ENCODE measurements at regions not wholly inside any gene's neighbourhood (a gene's known extent, or its start where the extent isn't known, plus 50 kb on each side); places are given as distances from the start of the nearest gene placed in this dataset.

DNA sequence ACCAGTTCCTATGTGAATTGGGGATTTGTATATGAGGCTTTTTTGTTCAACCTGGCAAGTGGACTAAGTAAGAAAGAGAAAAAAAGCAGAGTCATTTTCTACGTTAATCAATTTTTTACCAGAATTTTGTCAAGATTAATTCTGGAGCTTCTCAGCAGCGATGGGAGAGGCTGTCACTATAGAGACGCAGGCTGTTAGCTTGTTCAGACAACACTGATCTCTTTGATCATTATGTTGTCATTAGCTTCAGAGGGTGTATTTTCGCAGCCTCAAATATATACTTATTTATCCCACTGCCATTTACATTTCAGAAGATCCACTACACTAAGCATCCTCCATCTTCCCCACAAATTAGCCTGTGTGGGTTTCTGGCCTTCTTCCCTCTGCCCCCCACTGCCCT lies 196.7 kb upstream of the PFKP start:
- H3K4me3 ChIP-seq (ENCODE audit: insufficient read depth, low read depth, low read length) = no peak overlapping the region
- H3K36me3 ChIP-seq (ENCODE audit: control insufficient read depth, insufficient read depth, low read length) = no peaks in the 10 kb centered on the region
- H3K27ac ChIP-seq (ENCODE audit: insufficient read depth, low read depth, low read length, poor library complexity, severe bottlenecking) = no peak overlapping the region
- no peaks in the 10 kb centered on the region for H3K9me3 ChIP-seq (ENCODE audit: control insufficient read depth, low read length)
- H3K4me1 ChIP-seq (ENCODE audit: control insufficient read depth, insufficient read depth, low read length) = peaks cover 8% of the 10 kb centered on the region
- 96 to 97% methylated on average over 4 of the region's 4 CpGs for WGBS, 2 experiments
- no peaks in the 10 kb centered on the region for H3K27me3 ChIP-seq (ENCODE audit: control insufficient read depth, insufficient read depth, low read length, poor library complexity, severe bottlenecking)

DNA sequence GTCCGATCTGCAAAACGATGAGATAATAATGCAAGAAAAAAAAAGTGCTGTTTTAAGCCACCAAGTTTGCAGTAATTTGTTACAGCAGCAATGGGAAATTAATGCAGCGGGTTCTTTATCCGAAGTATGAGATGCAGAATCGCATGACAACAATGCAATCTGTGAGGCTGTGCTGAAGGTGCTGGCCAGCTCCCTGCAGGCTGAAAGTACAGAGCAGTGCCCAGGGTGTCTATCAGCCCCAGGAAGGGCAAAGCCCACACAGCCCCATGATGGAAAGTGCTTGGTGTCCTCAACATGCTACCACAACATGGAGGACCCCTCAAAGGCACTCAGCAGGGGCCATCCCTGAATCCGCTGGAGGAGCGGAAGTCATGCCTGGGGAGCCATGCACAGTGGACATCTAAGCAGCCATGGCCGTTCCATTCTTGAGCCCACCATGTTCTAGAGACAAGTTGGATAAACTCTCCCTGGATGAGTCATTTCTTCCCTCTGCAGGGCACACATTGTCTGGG lies 199.5 kb upstream of the PFKP start:
- Histone ChIP-seq H3K4me1 (ENCODE audit: control insufficient read depth, insufficient read depth, low read length) (peaks cover 8% of the 10 kb centered on the region), H3K27ac (ENCODE audit: insufficient read depth, low read depth, low read length, poor library complexity, severe bottlenecking) (no peak overlapping the region), H3K27me3 (ENCODE audit: control insufficient read depth, insufficient read depth, low read length, poor library complexity, severe bottlenecking) (no peaks in the 10 kb centered on the region), H3K36me3 (ENCODE audit: control insufficient read depth, insufficient read depth, low read length) (no peaks in the 10 kb centered on the region), H3K4me3 (ENCODE audit: insufficient read depth, low read depth, low read length) (no peak overlapping the region), H3K9me3 (ENCODE audit: control insufficient read depth, low read length) (no peaks in the 10 kb centered on the region)
- WGBS, 2 experiments = 93 to 95% methylated on average over 8 of the region's 8 CpGs

DNA sequence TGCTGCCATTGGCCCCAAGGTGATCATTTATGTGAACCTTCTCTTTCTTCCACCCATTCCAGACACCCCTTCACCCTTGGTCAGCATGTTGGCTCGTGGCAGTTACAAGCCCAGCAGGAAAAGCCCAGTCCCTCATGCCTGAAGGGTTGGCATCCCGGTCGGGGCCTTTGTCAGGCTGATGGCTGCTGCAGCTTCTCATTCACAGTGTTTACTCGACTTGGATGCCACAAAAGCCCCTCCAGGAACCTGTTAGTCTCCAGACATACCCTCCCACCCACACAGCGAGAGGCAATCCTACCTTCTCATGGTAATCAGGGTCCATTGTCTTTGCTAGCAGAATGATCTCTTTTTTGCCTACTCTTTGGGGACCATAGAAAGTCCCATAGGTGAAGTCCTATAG lies 200.8 kb upstream of the PFKP start:
- 14 to 16% methylated on average over 5 of the region's 5 CpGs for WGBS, 2 experiments
- Histone ChIP-seq H3K27me3 (ENCODE audit: control insufficient read depth, insufficient read depth, low read length, poor library complexity, severe bottlenecking) (no peaks in the 10 kb centered on the region), H3K27ac (ENCODE audit: insufficient read depth, low read depth, low read length, poor library complexity, severe bottlenecking) (no peak overlapping the region), H3K4me1 (ENCODE audit: control insufficient read depth, insufficient read depth, low read length) (peaks cover 8% of the 10 kb centered on the region), H3K36me3 (ENCODE audit: control insufficient read depth, insufficient read depth, low read length) (no peaks in the 10 kb centered on the region), H3K4me3 (ENCODE audit: insufficient read depth, low read depth, low read length) (no peak overlapping the region), H3K9me3 (ENCODE audit: control insufficient read depth, low read length) (no peaks in the 10 kb centered on the region)

DNA sequence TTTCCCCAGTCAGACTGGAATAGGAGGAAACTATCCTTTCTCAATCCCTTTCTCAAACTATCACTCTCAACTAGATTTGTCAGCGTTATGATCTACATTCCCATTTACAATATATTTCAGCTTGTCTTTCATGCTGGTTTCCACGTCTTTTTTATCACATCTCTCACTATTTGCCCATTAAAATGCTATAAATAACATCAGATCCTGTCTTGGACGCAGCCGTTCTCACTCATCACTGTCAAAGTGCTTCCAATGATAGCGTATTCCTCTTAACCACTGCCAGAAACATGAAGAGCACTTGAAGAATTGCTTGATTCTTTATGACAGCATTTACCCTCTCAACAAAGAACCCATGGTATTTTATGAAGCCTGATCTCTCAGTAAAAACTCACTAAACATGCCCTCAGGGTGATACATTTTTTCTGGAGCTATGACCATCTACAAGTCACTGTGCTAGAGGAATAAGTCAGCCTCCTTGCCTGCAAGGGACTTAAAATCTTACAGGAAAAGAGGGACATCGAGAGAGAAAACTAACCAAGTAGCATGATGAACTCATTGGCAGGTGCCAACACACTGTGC lies 205.6 kb upstream of the PFKP start:
- no peak overlapping the region for H3K4me3 ChIP-seq (ENCODE audit: insufficient read depth, low read depth, low read length)
- H3K9me3 ChIP-seq (ENCODE audit: control insufficient read depth, low read length) = no peaks in the 10 kb centered on the region

DNA sequence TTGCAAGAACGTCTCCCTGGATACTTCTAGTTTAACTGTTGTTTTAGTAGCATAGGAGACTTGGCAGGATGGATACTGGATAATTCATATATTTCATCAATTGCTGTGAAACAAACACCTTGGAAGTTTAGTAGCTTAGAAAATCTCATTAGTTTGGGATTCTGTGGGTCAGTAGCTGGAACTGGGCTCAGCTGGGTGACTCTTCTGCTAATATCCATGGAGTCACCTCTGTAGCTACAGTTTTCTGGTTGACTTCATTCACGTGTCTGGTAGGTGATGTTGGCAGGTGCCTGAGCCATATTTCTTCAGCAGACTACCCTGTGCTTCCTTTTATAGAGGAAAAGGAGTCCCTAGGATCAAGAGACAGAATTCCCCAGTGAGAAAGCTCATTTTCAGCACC lies 208.9 kb upstream of the PFKP start:
- Histone ChIP-seq H3K9me3 (ENCODE audit: control insufficient read depth, low read length) (no peaks in the 10 kb centered on the region), H3K4me3 (ENCODE audit: insufficient read depth, low read depth, low read length) (no peak overlapping the region), H3K27ac (ENCODE audit: insufficient read depth, low read depth, low read length, poor library complexity, severe bottlenecking) (no peak overlapping the region), H3K4me1 (ENCODE audit: control insufficient read depth, insufficient read depth, low read length) (no peaks in the 10 kb centered on the region), H3K36me3 (ENCODE audit: control insufficient read depth, insufficient read depth, low read length) (no peaks in the 10 kb centered on the region), H3K27me3 (ENCODE audit: control insufficient read depth, insufficient read depth, low read length, poor library complexity, severe bottlenecking) (no peaks in the 10 kb centered on the region)
- 84 to 90% methylated on average over 2 of the region's 2 CpGs for WGBS, 2 experiments

More for the DNA sequence above, 205.6 kb upstream of the PFKP start:
- Histone ChIP-seq H3K4me1 (ENCODE audit: control insufficient read depth, insufficient read depth, low read length) (peaks cover 6% of the 10 kb centered on the region), H3K27ac (ENCODE audit: insufficient read depth, low read depth, low read length, poor library complexity, severe bottlenecking) (no peak overlapping the region), H3K27me3 (ENCODE audit: control insufficient read depth, insufficient read depth, low read length, poor library complexity, severe bottlenecking) (no peaks in the 10 kb centered on the region), H3K36me3 (ENCODE audit: control insufficient read depth, insufficient read depth, low read length) (no peaks in the 10 kb centered on the region)
- WGBS, 2 experiments = 90 to 91% methylated on average over 6 of the region's 6 CpGs

DNA sequence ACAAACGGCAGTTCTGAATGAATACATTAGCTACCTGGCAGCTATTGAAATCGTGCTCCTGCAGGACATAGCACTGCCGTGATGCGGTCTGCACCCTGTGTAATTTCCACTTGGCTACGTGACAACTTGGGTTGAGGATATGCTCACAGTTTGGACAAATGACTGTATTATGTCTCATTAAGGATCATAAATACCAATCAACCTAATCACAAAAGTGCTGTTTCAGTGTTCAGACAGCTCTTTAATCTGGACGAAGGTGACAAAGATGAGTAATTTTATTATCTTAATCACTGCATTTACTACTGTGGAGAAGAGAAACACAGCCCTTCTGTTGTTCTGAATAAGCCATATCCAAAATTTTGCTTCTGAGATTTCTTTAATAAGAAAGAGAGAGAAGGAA lies 210.8 kb upstream of the PFKP start:
- Histone ChIP-seq H3K27ac (ENCODE audit: insufficient read depth, low read depth, low read length, poor library complexity, severe bottlenecking) (no peak overlapping the region), H3K27me3 (ENCODE audit: control insufficient read depth, insufficient read depth, low read length, poor library complexity, severe bottlenecking) (no peaks in the 10 kb centered on the region), H3K4me3 (ENCODE audit: insufficient read depth, low read depth, low read length) (no peak overlapping the region), H3K4me1 (ENCODE audit: control insufficient read depth, insufficient read depth, low read length) (no peaks in the 10 kb centered on the region), H3K36me3 (ENCODE audit: control insufficient read depth, insufficient read depth, low read length) (no peaks in the 10 kb centered on the region), H3K9me3 (ENCODE audit: control insufficient read depth, low read length) (no peaks in the 10 kb centered on the region)
- 74 to 76% methylated on average over 5 of the region's 6 CpGs for WGBS, 2 experiments

DNA sequence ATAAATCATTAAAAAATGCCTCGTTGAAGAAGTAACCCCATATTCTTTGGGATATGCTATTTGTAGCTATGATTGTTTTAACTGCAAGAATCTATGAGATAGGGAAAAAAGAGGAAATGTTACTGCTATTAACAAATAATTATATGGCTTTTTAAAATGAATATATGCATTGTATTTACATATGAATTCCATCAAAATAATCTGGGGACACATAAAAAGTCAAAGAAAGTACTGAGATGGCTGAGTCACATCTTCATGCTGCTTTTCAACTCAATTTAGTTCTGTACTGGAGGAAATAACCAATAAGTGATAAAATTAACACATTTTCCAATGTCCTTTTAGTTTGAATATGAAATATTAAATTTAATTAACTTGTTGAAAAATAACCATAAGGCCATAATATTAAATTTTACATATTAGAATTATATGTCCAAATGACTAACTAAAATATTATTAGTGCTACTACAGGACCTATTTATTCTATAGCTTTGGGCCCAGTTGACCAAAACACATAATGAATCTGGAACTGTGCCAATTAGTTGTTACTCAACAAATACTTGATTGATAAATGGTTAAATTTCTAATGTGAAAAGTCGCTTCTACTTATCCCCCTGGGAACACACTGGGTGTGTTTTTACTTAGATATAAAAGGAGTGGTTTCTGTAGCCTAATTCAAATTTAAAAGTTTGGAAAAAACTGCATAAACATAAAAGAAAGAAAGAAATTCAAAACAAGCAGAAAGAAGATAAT lies 214.6 kb upstream of the PFKP start:
- no peaks in the 10 kb centered on the region for H3K36me3 ChIP-seq (ENCODE audit: control insufficient read depth, insufficient read depth, low read length)
- no peaks in the 10 kb centered on the region for H3K9me3 ChIP-seq (ENCODE audit: control insufficient read depth, low read length)
- WGBS, 2 experiments = 100% methylated on average over 2 of the region's 2 CpGs; no CpG with 5 or more reads in 1 of the 2 experiments
- H3K27ac ChIP-seq (ENCODE audit: insufficient read depth, low read depth, low read length, poor library complexity, severe bottlenecking) = no peak overlapping the region
- H3K4me3 ChIP-seq (ENCODE audit: insufficient read depth, low read depth, low read length) = no peak overlapping the region
- no peaks in the 10 kb centered on the region for H3K27me3 ChIP-seq (ENCODE audit: control insufficient read depth, insufficient read depth, low read length, poor library complexity, severe bottlenecking)
- H3K4me1 ChIP-seq (ENCODE audit: control insufficient read depth, insufficient read depth, low read length) = no peaks in the 10 kb centered on the region

DNA sequence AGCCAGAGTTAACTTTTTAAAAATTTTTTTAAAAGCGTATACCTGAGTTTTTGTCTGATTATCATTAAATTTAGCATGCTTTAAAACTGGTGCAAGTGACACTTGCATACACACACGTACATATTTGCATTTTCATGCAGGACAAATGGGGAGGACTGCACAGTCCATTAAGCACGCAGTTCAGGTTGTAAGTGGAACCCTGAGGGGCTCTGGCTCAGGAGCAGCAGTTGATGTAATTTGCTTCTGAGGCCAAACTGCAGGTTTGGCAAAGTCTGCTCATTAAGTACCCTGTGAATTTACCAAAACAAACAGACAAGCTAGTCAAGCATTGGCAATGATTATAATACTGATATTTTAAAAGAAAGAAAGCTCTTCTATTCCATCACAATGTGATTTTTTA lies 215.8 kb upstream of the PFKP start:
- Histone ChIP-seq H3K27me3 (ENCODE audit: control insufficient read depth, insufficient read depth, low read length, poor library complexity, severe bottlenecking) (no peaks in the 10 kb centered on the region), H3K9me3 (ENCODE audit: control insufficient read depth, low read length) (no peaks in the 10 kb centered on the region), H3K4me1 (ENCODE audit: control insufficient read depth, insufficient read depth, low read length) (no peaks in the 10 kb centered on the region), H3K36me3 (ENCODE audit: control insufficient read depth, insufficient read depth, low read length) (no peaks in the 10 kb centered on the region), H3K4me3 (ENCODE audit: insufficient read depth, low read depth, low read length) (no peak overlapping the region), H3K27ac (ENCODE audit: insufficient read depth, low read depth, low read length, poor library complexity, severe bottlenecking) (no peak overlapping the region)
- 89 to 94% methylated on average over 3 of the region's 3 CpGs for WGBS, 2 experiments

DNA sequence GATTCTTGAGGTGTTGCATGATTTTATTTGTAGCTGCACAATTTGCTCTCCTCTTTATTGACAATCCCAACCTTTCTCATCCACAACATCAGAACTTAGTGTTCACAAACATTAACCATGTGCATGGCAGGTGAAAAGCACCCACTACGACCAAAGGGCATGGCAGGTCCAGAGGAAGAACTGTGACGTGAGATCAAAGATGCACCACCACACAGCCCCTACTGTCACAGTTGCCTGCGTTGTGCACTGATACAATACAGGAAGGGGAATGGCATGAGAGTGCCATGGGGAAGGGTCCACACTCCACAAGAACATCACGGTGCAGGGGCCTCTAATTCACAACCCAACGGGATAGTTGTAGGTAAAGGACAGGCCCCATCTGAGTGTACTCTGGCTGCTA lies 217.1 kb upstream of the PFKP start:
- Histone ChIP-seq H3K36me3 (ENCODE audit: control insufficient read depth, insufficient read depth, low read length) (no peaks in the 10 kb centered on the region), H3K4me1 (ENCODE audit: control insufficient read depth, insufficient read depth, low read length) (no peaks in the 10 kb centered on the region), H3K27ac (ENCODE audit: insufficient read depth, low read depth, low read length, poor library complexity, severe bottlenecking) (no peak overlapping the region), H3K4me3 (ENCODE audit: insufficient read depth, low read depth, low read length) (no peak overlapping the region), H3K9me3 (ENCODE audit: control insufficient read depth, low read length) (no peaks in the 10 kb centered on the region), H3K27me3 (ENCODE audit: control insufficient read depth, insufficient read depth, low read length, poor library complexity, severe bottlenecking) (no peaks in the 10 kb centered on the region)
- 92 to 96% methylated on average over 5 of the region's 5 CpGs for WGBS, 2 experiments

DNA sequence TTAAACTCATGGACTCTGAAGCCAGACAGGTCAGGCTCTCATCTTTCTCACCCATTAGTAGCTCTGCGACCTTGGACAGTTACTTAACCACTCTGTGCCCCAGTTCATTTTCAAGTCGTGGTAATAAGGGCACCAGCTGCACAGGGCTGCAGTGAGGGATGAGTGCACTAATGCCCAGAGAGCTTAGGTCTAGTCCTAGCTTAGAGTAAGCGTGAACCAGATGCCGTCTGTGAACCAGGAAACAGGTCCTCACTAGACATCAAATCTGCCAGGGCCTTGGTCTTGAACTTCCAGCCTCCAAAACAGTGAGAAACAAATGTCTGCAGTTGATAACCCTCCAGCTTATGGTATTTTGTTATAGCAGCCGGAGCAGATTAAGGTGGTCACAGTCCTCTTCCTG lies 222.4 kb upstream of the PFKP start:
- Histone ChIP-seq H3K9me3 (ENCODE audit: control insufficient read depth, low read length) (no peaks in the 10 kb centered on the region), H3K27ac (ENCODE audit: insufficient read depth, low read depth, low read length, poor library complexity, severe bottlenecking) (no peak overlapping the region), H3K4me3 (ENCODE audit: insufficient read depth, low read depth, low read length) (no peak overlapping the region), H3K27me3 (ENCODE audit: control insufficient read depth, insufficient read depth, low read length, poor library complexity, severe bottlenecking) (no peaks in the 10 kb centered on the region), H3K4me1 (ENCODE audit: control insufficient read depth, insufficient read depth, low read length) (no peaks in the 10 kb centered on the region), H3K36me3 (ENCODE audit: control insufficient read depth, insufficient read depth, low read length) (no peaks in the 10 kb centered on the region)
- 93 to 94% methylated on average over 5 of the region's 5 CpGs for WGBS, 2 experiments

Measured in ectodermal cell (in vitro differentiated cells).